ENCODE measurements at regions not wholly inside any gene's neighbourhood (a gene's known extent, or its start where the extent isn't known, plus 50 kb on each side); places are given as distances from the start of the nearest gene placed in this dataset.
"Not testable (repeated sequence)": the region's sequence is repeated elsewhere in the genome, so short reads cannot be mapped to it uniquely, and the experiment has no call there.

GRCh38 chr10:55519264-55519663 is 718.2 kb upstream of the PCDH15 start:
- DNase-seq (ENCODE audit: low spot score) (no peak), ATAC-seq (peak; percentile 26; the same call in 1 of the 2 replicates)
- ChIA-PET CTCF (interaction anchor here (1.0 kb wide), 1 partner anchor 112 kb away, joined by 7 read pairs; no protein-coding TSS in a partner anchor), POLR2A (no interaction called here)
- Mint-ChIP-seq H3K9me3 (no peaks in the 10 kb centered on the region), H3K36me3 (no peaks in the 10 kb centered on the region), H3K27ac (no peak overlapping the region), H3K27me3 (ENCODE audit: low read depth) (no peaks in the 10 kb centered on the region; the same call in 1 of the 2 replicates), H3K4me1 (peaks cover 16% of the 10 kb centered on the region), H3K4me3 (no peak overlapping the region)
- no peak for TF ChIP-seq IRF1 (CRISPR knock-in tag; IDR thresholded peaks at IDR 0.05)
- no peak for TF ChIP-seq SMAD4 (CRISPR knock-in tag; IDR thresholded peaks at IDR 0.05)
- no peak for TF ChIP-seq ELF4 (CRISPR knock-in tag; IDR thresholded peaks at IDR 0.05; ENCODE audit: low read depth)
- no peak for TF ChIP-seq PRDM15 (CRISPR knock-in tag; IDR thresholded peaks at IDR 0.05)

GRCh38 chr10:55518416-55518815 is 717.4 kb upstream of the PCDH15 start:
- POLR2A ChIA-PET; H3K36me3 Mint-ChIP-seq; H3K27me3 Mint-ChIP-seq (ENCODE audit: low read depth); H3K9me3 Mint-ChIP-seq; H3K4me3 Mint-ChIP-seq: not testable (repeated sequence)
- CTCF ChIA-PET: interaction anchor here (0.6 to 1.0 kb wide), 2 partner anchors 17 to 112 kb away, joined by 3 to 7 read pairs; no protein-coding TSS in a partner anchor
- peak overlapping the region; percentile 0; the same call in 1 of the 2 replicates for H3K27ac Mint-ChIP-seq
- peak; percentile 30 for ATAC-seq
- peaks cover 16% of the 10 kb centered on the region for H3K4me1 Mint-ChIP-seq
- DNase-seq (ENCODE audit: low spot score): peak; percentile 10

GRCh38 chr10:55509168-55509567 is 708.1 kb upstream of the PCDH15 start:
- H3K4me1 Mint-ChIP-seq: no peaks in the 10 kb centered on the region
- H3K9me3 Mint-ChIP-seq: no peaks in the 10 kb centered on the region
- ATAC-seq (no peak), DNase-seq (ENCODE audit: low spot score) (no peak)
- H3K27ac Mint-ChIP-seq: no peak overlapping the region
- CTCF ChIA-PET: no interaction called here
- POLR2A ChIA-PET: no interaction called here
- no peaks in the 10 kb centered on the region; the same call in 1 of the 2 replicates for H3K27me3 Mint-ChIP-seq (ENCODE audit: low read depth)
- H3K4me3 Mint-ChIP-seq: no peak overlapping the region
- no peaks in the 10 kb centered on the region for H3K36me3 Mint-ChIP-seq
- no peak for TF ChIP-seq NFYB (CRISPR knock-in tag; conservative IDR thresholded peaks at IDR 0.05; ENCODE audit: low read depth)
- TF ChIP-seq RORB (CRISPR knock-in tag; IDR thresholded peaks at IDR 0.05): no peak
- TF ChIP-seq E2F4 (CRISPR knock-in tag; IDR thresholded peaks at IDR 0.05; ENCODE audit: borderline replicate concordance, low read depth): no peak
- TF ChIP-seq ZNF219 (CRISPR knock-in tag; IDR thresholded peaks at IDR 0.05; ENCODE audit: borderline replicate concordance): no peak
- TF ChIP-seq ELF4 (CRISPR knock-in tag; IDR thresholded peaks at IDR 0.05; ENCODE audit: low read depth): no peak
- TF ChIP-seq MLX (CRISPR knock-in tag; IDR thresholded peaks at IDR 0.05): no peak
- TF ChIP-seq NR3C1 (CRISPR knock-in tag; conservative IDR thresholded peaks at IDR 0.05; ENCODE audit: low read depth): no peak
- TF ChIP-seq ZNF281 (CRISPR knock-in tag; IDR thresholded peaks at IDR 0.05): no peak
- no peak for TF ChIP-seq SMAD3 (CRISPR knock-in tag; IDR thresholded peaks at IDR 0.05; ENCODE audit: borderline replicate concordance)
- no peak for TF ChIP-seq ZNF138 (CRISPR knock-in tag; conservative IDR thresholded peaks at IDR 0.05)
- no peak for TF ChIP-seq ATF1 (CRISPR knock-in tag; IDR thresholded peaks at IDR 0.05)
- TF ChIP-seq SOX15 (CRISPR knock-in tag; IDR thresholded peaks at IDR 0.05): no peak
- no peak for TF ChIP-seq TEAD4 (CRISPR knock-in tag; IDR thresholded peaks at IDR 0.05)
- TF ChIP-seq CDX4 (CRISPR knock-in tag; IDR thresholded peaks at IDR 0.05; ENCODE audit: borderline replicate concordance): no peak
- no peak for TF ChIP-seq NFATC4 (CRISPR knock-in tag; IDR thresholded peaks at IDR 0.05)
- no peak for TF ChIP-seq ERG (CRISPR knock-in tag; IDR thresholded peaks at IDR 0.05)
- no peak for TF ChIP-seq NR1H2 (CRISPR knock-in tag; IDR thresholded peaks at IDR 0.05)
- no peak for TF ChIP-seq EMX1 (CRISPR knock-in tag; IDR thresholded peaks at IDR 0.05)
- no peak for TF ChIP-seq ZNF121 (CRISPR knock-in tag; IDR thresholded peaks at IDR 0.05)
- no peak for TF ChIP-seq SMAD4 (CRISPR knock-in tag; IDR thresholded peaks at IDR 0.05)

Measured in WTC11 (cell line).